Mammary epithelial cell (primary cell): ENCODE measurements at regions not wholly inside any gene's neighbourhood (a gene's known extent, or its start where the extent isn't known, plus 50 kb on each side); places are given as distances from the start of the nearest gene placed in this dataset.

ENCODE experiments used
- CTCF ChIP-seq, 2 donors: IDR thresholded peaks in 1 of 2; conservative IDR thresholded peaks in 1 of 2; 2 replicates each; pipeline ENCODE4 v1.5.1; 2011 to 2012; ENCODE audit warnings: inconsistent platforms in 2 of 2, low read length in 2 of 2, mild to moderate bottlenecking in 2 of 2, control low read depth in 1 of 2, low read depth in 1 of 2; ENCODE audit not compliant: insufficient read depth in 1 of 2; ENCODE audit errors: extremely low read depth in 1 of 2
- EZH2 ChIP-seq: IDR thresholded peaks from 2 replicates; pipeline ENCODE4 v1.6.1; 2012; ENCODE audit warnings: low read length, inconsistent platforms, borderline replicate concordance

- TF ChIP-seq CTCF (conservative IDR thresholded peaks at IDR 0.05 in 1 of 2, IDR thresholded peaks at IDR 0.05 in 1 of 2; ENCODE audit: extremely low read depth in 1 of 2, insufficient read depth in 1 of 2, low read depth in 1 of 2, low read length in 2 of 2) (no peak), EZH2 (no peak)
Observed at GRCh38 chr16:35306915-35307314, 1847.5 kb downstream of the TP53TG3F start.
